Hepatocyte (in vitro differentiated cells): ENCODE measurements at regions not wholly inside any gene's neighbourhood (a gene's known extent, or its start where the extent isn't known, plus 50 kb on each side); places are given as distances from the start of the nearest gene placed in this dataset.
"Not testable (repeated sequence)": the region's sequence is repeated elsewhere in the genome, so short reads cannot be mapped to it uniquely, and the experiment has no call there.

ENCODE experiments used
- CTCF ChIP-seq: fragments of 200-600 bp; sonication (generic); IDR thresholded peaks from 2 replicates; pipeline ENCODE4 v1.5.1; 2016; ENCODE audit warnings: antibody characterized with exemption, mild to moderate bottlenecking; ENCODE audit not compliant: poor library complexity
- EZH2phosphoT487 ChIP-seq: fragments of 200-600 bp; sonication (generic); IDR thresholded peaks from one replicate; pipeline ENCODE4 v1.6.1; 2018; ENCODE audit warnings: antibody characterized with exemption, mild to moderate bottlenecking, low read depth, moderate library complexity; ENCODE audit not compliant: unreplicated experiment, severe bottlenecking

- TF ChIP-seq CTCF, EZH2phosphoT487: not testable (repeated sequence)
These were observed 709.6 kb upstream of the ZNF608 start for GRCh38 chr5:125456005-125456404.
